ENCODE measurements at regions not wholly inside any gene's neighbourhood (a gene's known extent, or its start where the extent isn't known, plus 50 kb on each side); places are given as distances from the start of the nearest gene placed in this dataset.
"Not testable (repeated sequence)": the region's sequence is repeated elsewhere in the genome, so short reads cannot be mapped to it uniquely, and the experiment has no call there.

DNA sequence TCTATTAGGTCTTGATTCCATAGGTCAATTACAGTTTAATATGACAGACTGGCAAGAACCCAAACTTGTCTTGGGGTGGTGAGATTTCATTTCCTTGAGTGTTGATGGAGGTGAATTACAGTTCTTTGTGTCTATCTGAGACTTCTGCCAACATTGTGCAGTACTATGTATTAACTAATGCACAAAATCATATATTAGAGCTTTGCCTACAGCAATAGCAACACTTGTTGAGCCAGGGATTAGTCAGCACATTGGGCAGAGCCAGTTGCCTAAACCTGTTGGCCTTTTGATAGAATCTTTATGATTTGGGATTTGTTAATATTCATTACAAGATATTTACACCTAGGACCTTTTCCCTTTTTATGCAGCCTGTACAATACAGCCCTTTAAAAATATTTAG, 135.3 kb upstream of the CENPW start:
- DNase-seq (ENCODE audit: low spot score): no peak

DNA sequence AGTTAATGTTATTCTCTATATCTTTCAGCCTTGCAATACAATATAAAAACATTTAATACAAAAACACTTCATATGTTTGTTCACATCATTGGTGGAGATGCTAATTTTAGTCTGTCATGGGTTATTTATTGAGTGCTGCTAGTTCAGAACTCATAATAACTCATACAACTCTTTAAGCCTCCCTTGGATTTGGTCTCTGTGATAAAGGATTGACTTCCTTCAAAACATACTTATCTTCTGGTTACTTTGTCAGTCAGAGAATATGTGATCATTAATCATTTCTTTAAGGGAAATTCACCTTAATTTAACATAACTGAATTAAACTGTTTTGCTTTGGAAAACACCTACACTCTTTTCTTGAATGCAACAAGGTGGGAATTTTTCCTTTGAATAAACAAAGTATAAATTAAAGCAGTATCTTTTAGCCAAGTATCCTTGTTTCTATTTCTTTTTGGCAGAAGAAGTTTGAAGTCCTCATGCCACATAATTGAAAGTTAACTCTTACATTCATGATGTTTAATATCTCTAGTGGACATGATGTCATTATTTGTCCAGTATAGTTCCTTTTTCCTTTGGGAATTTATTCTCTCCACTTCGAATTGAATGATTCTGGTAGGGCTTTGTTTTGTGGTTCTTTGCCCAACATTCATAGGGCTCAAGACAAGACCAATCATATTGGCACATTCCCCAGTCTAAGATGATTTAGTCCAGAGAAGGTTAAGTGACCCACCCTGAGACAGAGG, 133.2 kb upstream of the CENPW start:
- no peak for DNase-seq (ENCODE audit: low spot score)

DNA sequence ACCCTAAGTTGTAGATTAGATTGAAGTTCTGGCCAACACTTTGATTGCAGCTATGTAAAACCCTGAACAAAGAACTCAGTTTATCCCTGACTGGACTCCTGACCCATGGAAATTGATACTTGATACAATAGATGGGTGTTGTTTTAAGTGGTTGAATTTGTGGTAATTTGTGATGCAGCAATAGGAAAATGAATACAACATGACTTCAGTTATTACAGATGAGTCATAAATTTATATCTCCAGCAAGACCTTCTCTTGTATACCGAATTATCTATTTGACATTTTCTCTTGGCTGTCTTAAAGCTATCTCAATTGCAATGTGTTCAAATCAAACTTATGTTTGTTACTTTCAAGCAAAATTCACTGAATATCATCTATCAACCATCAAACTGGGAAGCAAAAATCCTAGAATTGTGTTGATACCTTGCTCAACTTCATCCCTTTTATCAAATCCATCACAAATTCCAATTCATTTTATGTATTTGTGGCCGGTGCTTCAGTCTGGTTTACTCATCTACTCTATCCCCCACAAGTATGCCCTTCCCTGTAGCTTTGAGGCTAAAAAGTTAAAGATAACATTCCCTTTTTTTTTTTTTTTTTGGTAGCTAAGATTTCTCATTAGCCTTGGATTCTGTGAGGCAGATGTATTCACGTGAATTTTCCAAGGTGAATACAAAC, 129.4 kb upstream of the CENPW start:
- no peak for DNase-seq (ENCODE audit: low spot score)

DNA sequence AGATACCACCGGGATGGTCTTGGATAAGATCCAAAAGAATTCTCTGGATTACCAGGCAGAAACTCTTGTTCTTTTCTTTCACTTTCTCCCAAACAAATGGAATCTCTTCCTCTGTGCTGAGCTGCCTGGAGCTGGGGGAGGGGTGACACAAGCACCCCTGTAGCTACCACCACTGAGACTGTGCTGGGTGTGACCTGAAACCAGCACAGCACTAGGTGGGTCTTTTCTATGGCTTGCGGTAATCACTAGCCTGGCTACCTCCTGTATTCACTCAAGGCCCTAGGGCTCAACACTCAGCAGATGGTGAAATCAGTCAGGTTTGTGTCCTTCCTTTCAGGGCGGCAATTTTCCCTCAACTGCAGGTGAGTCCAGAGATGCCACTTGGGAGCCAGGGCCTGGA, 122.4 kb upstream of the CENPW start:
- DNase-seq (ENCODE audit: low spot score): no peak

- not testable (repeated sequence) for DNase-seq (ENCODE audit: low spot score)
Measured at GRCh38 chr6:126220901-126221300, 119.0 kb upstream of the CENPW start.

DNA sequence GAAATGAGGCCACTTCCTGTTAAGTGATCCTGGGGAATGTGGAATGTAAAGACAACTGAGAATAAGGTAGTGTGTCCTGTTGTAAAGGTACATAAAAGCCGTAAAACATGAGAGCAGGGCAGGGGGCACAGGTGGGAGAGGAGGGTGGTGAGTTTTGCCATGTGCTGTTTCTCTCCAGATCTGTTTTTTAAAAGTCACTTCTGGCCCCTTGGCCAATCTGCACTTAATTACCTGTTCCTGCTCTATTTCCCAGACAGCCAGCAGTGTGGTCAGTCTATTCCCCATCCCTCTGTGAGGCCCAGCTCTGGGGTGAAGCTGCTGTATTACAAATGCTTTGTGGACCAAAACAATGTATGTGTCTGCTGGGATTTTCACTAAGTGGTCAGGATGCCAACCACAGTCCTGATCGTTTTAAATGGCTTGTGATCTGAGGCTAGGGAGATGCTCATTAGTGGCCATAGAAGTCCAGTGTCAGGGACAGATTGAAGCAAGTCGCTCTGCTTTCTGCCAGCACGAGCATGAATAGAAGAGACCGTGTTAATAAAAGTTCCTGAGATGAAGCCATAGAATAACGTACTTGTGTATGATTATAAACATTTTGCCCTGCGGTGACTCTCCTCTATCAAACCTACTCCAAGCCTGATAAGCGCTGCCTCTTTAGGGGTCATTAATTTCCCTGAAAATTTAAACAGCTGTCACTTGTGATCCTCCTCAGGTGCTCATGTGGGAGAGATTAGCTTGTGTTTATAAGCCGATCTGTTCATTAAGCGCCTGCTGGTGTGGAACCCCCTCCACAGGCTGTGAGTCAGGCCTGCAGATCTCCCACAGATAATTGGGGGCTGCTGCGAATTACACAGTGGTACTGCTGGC, 111.8 kb upstream of the CENPW start:
- no peak for DNase-seq (ENCODE audit: low spot score)

DNA sequence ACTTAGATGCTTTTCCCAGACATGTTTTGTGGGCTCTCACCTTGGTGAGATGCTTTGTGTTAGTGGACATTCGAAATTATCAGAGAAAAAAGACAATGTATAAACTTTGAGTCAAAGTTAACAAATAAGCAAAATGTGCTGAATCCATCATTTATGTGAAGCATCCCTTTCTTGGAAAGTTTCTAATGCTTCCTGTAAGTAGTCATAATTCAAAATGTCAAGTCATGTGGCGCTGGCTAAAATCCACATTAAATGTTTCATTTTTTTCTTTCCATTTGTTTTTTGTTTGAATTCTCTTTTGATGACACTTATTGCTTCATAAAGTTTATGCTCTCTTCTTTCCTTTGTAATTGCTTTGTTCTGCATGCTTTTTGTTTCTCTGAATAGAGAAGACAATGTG, 107.2 kb upstream of the CENPW start:
- DNase-seq (ENCODE audit: low spot score): no peak

DNA sequence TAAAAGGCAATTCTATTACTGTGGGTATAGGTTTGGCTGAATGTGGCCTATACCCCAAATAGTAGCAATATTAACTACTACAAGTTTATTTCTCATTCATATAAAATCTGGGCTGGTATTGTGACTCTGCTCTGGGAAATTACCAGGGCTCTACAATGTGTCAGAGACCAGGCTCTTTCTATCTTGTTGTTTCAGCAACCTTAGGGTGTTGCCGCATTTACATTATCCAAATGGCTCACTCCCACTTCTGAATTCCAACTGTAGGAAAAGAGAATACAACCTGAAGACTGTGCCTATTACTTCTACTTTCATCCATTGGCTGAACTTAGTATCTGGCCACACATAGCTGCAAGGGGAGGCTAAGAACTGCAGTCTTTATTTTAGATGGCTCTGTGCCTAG, 106.7 kb upstream of the CENPW start:
- DNase-seq (ENCODE audit: low spot score): no peak

GRCh38 chr6:126235363-126235762, 104.6 kb upstream of the CENPW start:
- DNase-seq (ENCODE audit: low spot score): no peak

DNA sequence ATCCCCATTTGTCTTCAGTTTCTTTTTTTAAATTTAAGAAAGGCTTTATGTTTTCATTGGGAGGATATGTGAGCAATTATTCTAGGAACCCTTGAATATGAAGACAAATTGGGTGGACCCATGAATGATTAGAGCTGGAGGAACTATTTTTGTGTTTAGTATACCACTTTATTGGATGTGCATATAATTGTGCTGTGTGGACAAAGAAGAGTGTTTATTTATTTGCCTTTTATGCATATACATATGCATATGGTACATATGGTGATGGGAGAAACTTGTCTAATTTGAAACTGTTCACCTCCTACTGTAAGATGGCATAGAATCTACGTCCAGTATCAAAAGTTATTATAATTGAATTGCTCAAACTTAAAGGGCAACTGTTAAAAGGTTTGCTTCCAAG, 94.8 kb upstream of the CENPW start:
- DNase-seq (ENCODE audit: low spot score): no peak

GRCh38 chr6:126252154-126252553, 87.8 kb upstream of the CENPW start:
- DNase-seq (ENCODE audit: low spot score): no peak

GRCh38 chr6:126253431-126253830, 86.5 kb upstream of the CENPW start:
- no peak for DNase-seq (ENCODE audit: low spot score)

GRCh38 chr6:126258150-126258549, 81.8 kb upstream of the CENPW start:
- no peak for DNase-seq (ENCODE audit: low spot score)

GRCh38 chr6:126261792-126262421, 78.0 kb upstream of the CENPW start:
- no peak for DNase-seq (ENCODE audit: low spot score)

DNA sequence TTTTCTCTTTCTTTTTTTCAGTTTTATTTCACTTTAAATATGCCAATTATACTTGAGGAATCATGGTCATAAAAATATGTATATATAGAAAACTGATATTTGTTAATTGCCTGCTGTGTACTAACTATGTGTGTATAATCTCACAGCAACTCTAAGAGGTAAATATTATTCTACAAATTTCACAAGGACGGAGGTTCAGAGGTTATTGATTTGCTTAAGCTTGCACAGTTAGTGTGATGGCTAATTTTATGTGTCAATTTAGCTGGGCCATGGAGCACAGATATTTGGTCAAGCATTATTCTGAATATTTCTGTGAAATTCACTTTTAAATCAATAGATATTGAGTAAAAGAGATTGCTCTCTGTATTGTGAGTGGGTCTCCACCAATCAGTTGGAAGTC, 75.7 kb upstream of the CENPW start:
- no peak for DNase-seq (ENCODE audit: low spot score)

DNA sequence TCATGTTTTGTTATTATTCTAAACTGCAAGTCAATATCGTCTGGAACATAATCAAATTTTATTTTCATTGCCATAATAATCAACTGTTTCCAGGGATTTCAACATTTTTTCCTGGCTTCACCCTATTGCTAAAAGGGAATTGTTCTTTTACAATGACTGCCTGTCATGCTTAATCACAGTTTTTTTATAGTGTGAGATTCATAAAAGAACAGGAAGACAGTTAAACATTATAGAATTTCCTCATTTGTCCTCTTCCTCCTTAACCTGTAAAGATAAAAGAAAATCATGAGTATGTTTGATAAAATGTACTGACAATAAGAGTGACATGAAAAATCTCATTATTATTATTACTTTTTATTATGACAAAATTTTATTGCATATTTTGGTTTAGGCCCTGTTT, 73.3 kb upstream of the CENPW start:
- DNase-seq (ENCODE audit: low spot score): no peak

DNA sequence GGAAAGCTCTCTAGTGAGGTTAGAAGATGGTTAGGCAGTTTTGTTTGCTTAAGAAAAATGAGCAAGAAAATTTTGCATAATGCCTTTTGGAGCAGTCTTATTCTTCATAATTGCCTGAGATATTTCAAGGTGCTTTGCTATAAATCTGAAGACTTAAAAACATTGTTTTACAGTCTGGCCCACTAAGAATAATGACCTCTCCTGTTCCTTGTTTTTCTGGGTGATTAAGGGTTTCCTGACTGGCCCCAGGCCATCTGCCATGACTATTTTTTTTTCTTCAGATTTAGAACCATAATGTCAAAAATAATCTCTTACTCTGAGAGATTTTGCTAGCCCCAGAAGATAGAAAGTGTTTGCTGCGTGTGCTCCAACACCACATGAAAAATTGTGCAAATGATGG, 72.3 kb upstream of the CENPW start:
- no peak for DNase-seq (ENCODE audit: low spot score)

- DNase-seq (ENCODE audit: low spot score): no peak
Measured at GRCh38 chr6:126268092-126268491, 71.8 kb upstream of the CENPW start.

DNA sequence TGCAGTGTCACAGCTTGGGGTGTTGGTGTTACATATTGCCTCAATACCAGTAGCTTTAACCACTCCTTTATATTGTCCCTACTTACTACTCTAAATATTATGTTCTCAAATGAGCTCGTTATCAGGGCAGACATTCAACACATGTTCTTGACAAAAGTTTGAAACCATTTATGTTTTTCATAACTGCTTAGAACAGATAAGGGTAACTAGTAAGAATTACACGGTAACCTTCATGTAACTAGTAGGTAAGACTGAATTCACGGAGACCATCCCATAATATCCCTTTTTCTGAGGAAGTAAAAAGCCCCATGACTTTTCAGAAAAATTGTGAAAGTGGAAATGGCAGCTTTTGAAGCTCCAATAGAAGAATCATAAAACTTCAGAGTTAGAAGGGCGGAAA, 59.6 kb upstream of the CENPW start:
- DNase-seq (ENCODE audit: low spot score): no peak

DNA sequence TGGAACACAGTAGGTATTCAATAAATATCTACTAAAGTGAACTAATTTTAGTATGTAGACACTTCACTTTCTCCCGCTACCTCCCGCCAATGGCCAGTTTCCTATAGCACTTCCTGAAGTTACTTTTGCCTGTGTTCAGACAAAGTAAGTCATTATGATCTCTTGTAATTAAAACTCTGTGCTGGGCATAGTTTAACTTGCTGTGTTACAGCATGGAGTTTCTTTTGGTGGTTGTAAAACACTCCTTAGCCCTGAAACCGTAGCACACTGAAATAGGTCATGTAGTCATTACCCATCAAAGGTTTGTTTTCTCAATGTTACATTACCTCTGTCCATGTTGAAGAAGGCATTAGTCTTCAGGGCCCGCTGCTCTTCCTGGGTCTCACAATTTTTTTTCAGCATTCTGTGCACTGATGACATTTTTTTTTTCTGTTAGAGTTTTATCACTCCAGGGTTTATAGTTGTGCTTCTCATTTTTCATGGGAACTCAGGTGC, 54.0 kb upstream of the CENPW start:
- DNase-seq (ENCODE audit: low spot score): no peak

Data from CD4-positive, alpha-beta T cell treated with Interleukin-6 at 100 ng/mL for 8 hours (primary cell).